H1 (cell line): ENCODE measurements at regions not wholly inside any gene's neighbourhood (a gene's known extent, or its start where the extent isn't known, plus 50 kb on each side); places are given as distances from the start of the nearest gene placed in this dataset.

Source experiments
- BACH1 ChIP-seq: IDR thresholded peaks from 2 replicates; pipeline ENCODE4 v1.6.1; 2012; ENCODE audit warnings: low read length, improper control_type of control experiment
- CREB1 ChIP-seq: IDR thresholded peaks from 2 replicates; pipeline ENCODE4 v1.6.1; 2012; ENCODE audit warnings: inconsistent platforms
- CTCF ChIP-seq, 3 experiments: IDR thresholded peaks; 1 replicate in 2 of 3; 2 replicates in 1 of 3; pipeline versions ENCODE4 v1.5.1 to v1.6.1; 2011; ENCODE audit warnings: low read length in 3 of 3, mild to moderate bottlenecking in 3 of 3, inconsistent platforms in 2 of 3, low read depth in 1 of 3, moderate library complexity in 1 of 3; ENCODE audit not compliant: insufficient read depth in 1 of 3; ENCODE audit errors: control extremely low read depth in 1 of 3
- GABPA ChIP-seq: IDR thresholded peaks from 2 replicates; pipeline ENCODE4 v1.6.1; 2011; ENCODE audit warnings: mild to moderate bottlenecking, low read length, moderate library complexity, borderline replicate concordance; ENCODE audit not compliant: insufficient read depth
- KDM1A ChIP-seq: fragments of 200-600, 300-600 bp; sonication (generic); IDR thresholded peaks from 2 replicates; pipeline ENCODE4 v1.7.1; 2016; ENCODE audit warnings: mild to moderate bottlenecking, low read length, borderline replicate concordance
- MAX ChIP-seq: IDR thresholded peaks from 2 replicates; pipeline ENCODE4 v1.6.1; 2012; ENCODE audit warnings: inconsistent platforms
- RAD21 ChIP-seq, 2 experiments: IDR thresholded peaks in 1 of 2; conservative IDR thresholded peaks in 1 of 2; 2 replicates each; pipeline ENCODE4 v1.6.1; 2011; ENCODE audit warnings: low read depth in 2 of 2, low read length in 2 of 2, improper control_type of control experiment in 1 of 2, inconsistent platforms in 1 of 2, mild to moderate bottlenecking in 1 of 2, moderate library complexity in 1 of 2
- RFX5 ChIP-seq: IDR thresholded peaks from 2 replicates; pipeline ENCODE4 v1.6.1; 2011; ENCODE audit warnings: low read depth, low read length, improper control_type of control experiment, borderline replicate concordance
- SUZ12 ChIP-seq: fragments of 200-600 bp; sonication (generic); IDR thresholded peaks from 2 replicates; pipeline ENCODE4 v1.6.1; 2012; ENCODE audit warnings: mild to moderate bottlenecking, inconsistent platforms, low read length, moderate library complexity, mixed read lengths

- no peak for TF ChIP-seq CTCF (IDR thresholded peaks at IDR 0.05; ENCODE audit: control extremely low read depth in 1 of 3, insufficient read depth in 1 of 3, low read depth in 1 of 3, low read length in 3 of 3)
- no peak for TF ChIP-seq BACH1
- no peak for TF ChIP-seq GABPA
- no peak for TF ChIP-seq SUZ12
- no peak for TF ChIP-seq MAX
- no peak for TF ChIP-seq RAD21 (IDR thresholded peaks at IDR 0.05 in 1 of 2, conservative IDR thresholded peaks at IDR 0.05 in 1 of 2; ENCODE audit: low read depth in 2 of 2, low read length in 2 of 2)
- TF ChIP-seq CREB1: no peak
- TF ChIP-seq RFX5: no peak
- no peak for TF ChIP-seq KDM1A
These were observed 182.5 kb upstream of the PDE10A start for GRCh38 chr6:165845493-165845892.
